ENCODE measurements at regions not wholly inside any gene's neighbourhood (a gene's known extent, or its start where the extent isn't known, plus 50 kb on each side); places are given as distances from the start of the nearest gene placed in this dataset.

GRCh38 chr22:33186816-33187215, 128.6 kb upstream of the SYN3 start:
- TF ChIP-seq CTCF (IDR thresholded peaks at IDR 0.05) = no peak
- TF ChIP-seq POLR2A (IDR thresholded peaks at IDR 0.05; ENCODE audit: low read depth) = no peak
- TF ChIP-seq POLR2AphosphoS5 (IDR thresholded peaks at IDR 0.05) = no peak
- no peak for TF ChIP-seq EP300 (IDR thresholded peaks at IDR 0.05)
